ENCODE measurements at regions not wholly inside any gene's neighbourhood (a gene's known extent, or its start where the extent isn't known, plus 50 kb on each side); places are given as distances from the start of the nearest gene placed in this dataset.
"Not testable (repeated sequence)": the region's sequence is repeated elsewhere in the genome, so short reads cannot be mapped to it uniquely, and the experiment has no call there.

DNA sequence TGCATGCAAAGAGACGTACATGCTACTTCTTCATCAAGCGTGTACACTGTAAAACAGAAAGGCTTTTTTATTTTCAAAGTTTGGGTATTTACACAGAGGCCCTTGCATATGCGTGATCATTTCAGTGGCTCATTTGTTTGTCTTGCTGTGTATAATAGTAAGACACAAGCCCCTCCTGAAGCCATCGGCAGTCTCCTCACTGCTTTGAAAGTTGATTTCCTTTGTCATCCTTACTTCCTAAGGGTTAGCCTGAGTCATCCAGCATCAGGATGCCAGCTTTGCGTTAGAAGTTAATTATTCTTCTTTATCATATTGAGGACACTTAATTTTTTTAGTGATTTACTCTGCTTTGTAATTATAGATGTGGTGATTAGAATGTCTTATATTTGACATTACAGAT is 72.5 kb upstream of the CTBP2 start:
- in situ Hi-C loops (cut with HindIII; ENCODE audit: low pct_ligation_motif_present, low sequenced_read_pairs): no loop called here
- Histone ChIP-seq H3K36me3 (replicated peaks) (no peaks in the 10 kb centered on the region), H3K27me3 (replicated peaks) (no peaks in the 10 kb centered on the region), H3K4me3 (ENCODE audit: low read depth, low read length) (no peak overlapping the region), H3K27ac (no peak overlapping the region)
- TF ChIP-seq CTCF (IDR thresholded peaks at IDR 0.05; ENCODE audit: low read depth, low read length, missing control alignments): no peak
- no peak for DNase-seq

- no peak for TF ChIP-seq CTCF (IDR thresholded peaks at IDR 0.05; ENCODE audit: low read depth, low read length, missing control alignments)
- no peak overlapping the region for H3K4me3 ChIP-seq (ENCODE audit: low read depth, low read length)
- no peaks in the 10 kb centered on the region for H3K27me3 ChIP-seq (replicated peaks)
- in situ Hi-C loops (cut with HindIII; ENCODE audit: low pct_ligation_motif_present, low sequenced_read_pairs): no loop called here
- H3K36me3 ChIP-seq (replicated peaks): no peaks in the 10 kb centered on the region
- no peak overlapping the region for H3K27ac ChIP-seq
- DNase-seq: no peak
Measured at GRCh38 chr10:125231813-125232475, 71.6 kb upstream of the CTBP2 start.

DNA sequence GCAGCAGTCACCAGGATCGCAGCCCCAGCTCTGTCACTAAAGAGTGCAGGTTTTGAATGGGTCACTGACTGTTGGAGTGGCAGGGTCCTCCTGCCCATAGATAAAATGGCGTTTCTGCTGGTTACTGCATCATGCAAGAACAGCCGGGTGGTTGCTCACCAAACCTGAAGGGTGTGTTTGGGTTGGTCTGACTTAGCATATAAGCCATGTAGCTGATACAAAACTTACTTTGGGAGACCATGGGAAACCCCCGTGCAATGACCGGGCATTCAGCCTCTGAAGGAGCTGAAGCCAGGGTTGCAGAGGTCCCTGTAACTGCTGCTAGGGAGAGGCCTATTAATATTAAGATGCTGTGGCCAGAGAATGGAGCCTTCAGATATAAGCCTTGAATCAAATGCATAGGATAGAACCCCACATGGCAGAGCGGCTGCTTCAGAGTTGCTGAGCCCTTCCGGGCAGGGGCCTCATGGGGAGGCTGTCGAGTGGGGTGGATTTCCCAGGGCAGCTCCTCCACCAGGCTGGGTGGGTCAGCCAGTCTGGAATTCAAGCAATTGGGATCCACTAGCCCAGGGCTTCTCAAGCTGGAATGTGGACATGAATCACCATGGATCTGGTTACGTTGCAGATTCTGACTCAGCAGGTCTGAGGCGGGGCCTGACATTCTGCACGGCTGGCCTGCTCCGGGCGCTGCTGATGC is 70.9 kb upstream of the CTBP2 start:
- in situ Hi-C loops (cut with HindIII; ENCODE audit: low pct_ligation_motif_present, low sequenced_read_pairs): no loop called here
- TF ChIP-seq CTCF (IDR thresholded peaks at IDR 0.05; ENCODE audit: low read depth, low read length, missing control alignments): peak; percentile 41
- peak; percentile 96 for DNase-seq
- H3K36me3 ChIP-seq (replicated peaks): no peaks in the 10 kb centered on the region
- no peaks in the 10 kb centered on the region for H3K27me3 ChIP-seq (replicated peaks)
- no peak overlapping the region for H3K4me3 ChIP-seq (ENCODE audit: low read depth, low read length)
- H3K27ac ChIP-seq: peak overlapping the region; percentile 47

GRCh38 chr10:125230251-125230650 is 69.9 kb upstream of the CTBP2 start:
- no peak overlapping the region for H3K27ac ChIP-seq
- H3K36me3 ChIP-seq (replicated peaks): no peaks in the 10 kb centered on the region
- in situ Hi-C loops (cut with HindIII; ENCODE audit: low pct_ligation_motif_present, low sequenced_read_pairs): no loop called here
- DNase-seq: no peak
- no peak overlapping the region for H3K4me3 ChIP-seq (ENCODE audit: low read depth, low read length)
- no peak for TF ChIP-seq CTCF (IDR thresholded peaks at IDR 0.05; ENCODE audit: low read depth, low read length, missing control alignments)
- no peaks in the 10 kb centered on the region for H3K27me3 ChIP-seq (replicated peaks)

- H3K27ac ChIP-seq; H3K27me3 ChIP-seq (replicated peaks); H3K4me3 ChIP-seq (ENCODE audit: low read depth, low read length); DNase-seq; in situ Hi-C loops (cut with HindIII; ENCODE audit: low pct_ligation_motif_present, low sequenced_read_pairs); H3K36me3 ChIP-seq (replicated peaks): not testable (repeated sequence)
Measured at GRCh38 chr10:125228245-125228940, 68.0 kb upstream of the CTBP2 start.

GRCh38 chr10:125227546-125227945 is 67.2 kb upstream of the CTBP2 start:
- Histone ChIP-seq H3K4me3 (ENCODE audit: low read depth, low read length) (no peak overlapping the region), H3K36me3 (replicated peaks) (no peaks in the 10 kb centered on the region), H3K27me3 (replicated peaks) (no peaks in the 10 kb centered on the region), H3K27ac (no peak overlapping the region)
- TF ChIP-seq CTCF (IDR thresholded peaks at IDR 0.05; ENCODE audit: low read depth, low read length, missing control alignments): no peak
- DNase-seq: no peak
- in situ Hi-C loops (cut with HindIII; ENCODE audit: low pct_ligation_motif_present, low sequenced_read_pairs): no loop called here
